Right lobe of liver (tissue), 4 donors: ENCODE measurements at regions not wholly inside any gene's neighbourhood (a gene's known extent, or its start where the extent isn't known, plus 50 kb on each side); places are given as distances from the start of the nearest gene placed in this dataset.

ENCODE experiments used
- POLR2A ChIP-seq: fragments of 450-650 bp; IDR thresholded peaks from one replicate; pipeline ENCODE4 v1.6.1; 2017; ENCODE audit warnings: antibody characterized with exemption, mild to moderate bottlenecking
- TF ChIP-seq, protein P1 (sequence below), 4 donors: fragments of 200-600 bp in 3 of 4; fragments of 450-650 bp in 1 of 4; IDR thresholded peaks; one replicate each; pipeline versions ENCODE4 v1.5.1 to v1.8.0; 2016 to 2022; ENCODE audit warnings: antibody characterized with exemption in 4 of 4, mild to moderate bottlenecking in 2 of 4
- donor health status: DM: no; HTN: no; CAD: no.
- donor health status: DM: no; HTN: no; CAD: no.
- donor health status: DM: no; HTN: yes; CAD: no.

GRCh38 chr7:91351374-91351773 is 87.1 kb downstream of the FZD1 start:
- TF ChIP-seq, protein P1, sequence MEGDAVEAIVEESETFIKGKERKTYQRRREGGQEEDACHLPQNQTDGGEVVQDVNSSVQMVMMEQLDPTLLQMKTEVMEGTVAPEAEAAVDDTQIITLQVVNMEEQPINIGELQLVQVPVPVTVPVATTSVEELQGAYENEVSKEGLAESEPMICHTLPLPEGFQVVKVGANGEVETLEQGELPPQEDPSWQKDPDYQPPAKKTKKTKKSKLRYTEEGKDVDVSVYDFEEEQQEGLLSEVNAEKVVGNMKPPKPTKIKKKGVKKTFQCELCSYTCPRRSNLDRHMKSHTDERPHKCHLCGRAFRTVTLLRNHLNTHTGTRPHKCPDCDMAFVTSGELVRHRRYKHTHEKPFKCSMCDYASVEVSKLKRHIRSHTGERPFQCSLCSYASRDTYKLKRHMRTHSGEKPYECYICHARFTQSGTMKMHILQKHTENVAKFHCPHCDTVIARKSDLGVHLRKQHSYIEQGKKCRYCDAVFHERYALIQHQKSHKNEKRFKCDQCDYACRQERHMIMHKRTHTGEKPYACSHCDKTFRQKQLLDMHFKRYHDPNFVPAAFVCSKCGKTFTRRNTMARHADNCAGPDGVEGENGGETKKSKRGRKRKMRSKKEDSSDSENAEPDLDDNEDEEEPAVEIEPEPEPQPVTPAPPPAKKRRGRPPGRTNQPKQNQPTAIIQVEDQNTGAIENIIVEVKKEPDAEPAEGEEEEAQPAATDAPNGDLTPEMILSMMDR (IDR thresholded peaks at IDR 0.05), result no peak
- TF ChIP-seq POLR2A, result no peak
